ENCODE measurements at regions not wholly inside any gene's neighbourhood (a gene's known extent, or its start where the extent isn't known, plus 50 kb on each side); places are given as distances from the start of the nearest gene placed in this dataset.

GRCh38 chr22:49600891-49601431 is 226.7 kb downstream of the BRD1 start:
- DNase-seq: no peak

GRCh38 chr22:49600468-49600867 is 227.2 kb downstream of the BRD1 start:
- no peak for DNase-seq

DNA sequence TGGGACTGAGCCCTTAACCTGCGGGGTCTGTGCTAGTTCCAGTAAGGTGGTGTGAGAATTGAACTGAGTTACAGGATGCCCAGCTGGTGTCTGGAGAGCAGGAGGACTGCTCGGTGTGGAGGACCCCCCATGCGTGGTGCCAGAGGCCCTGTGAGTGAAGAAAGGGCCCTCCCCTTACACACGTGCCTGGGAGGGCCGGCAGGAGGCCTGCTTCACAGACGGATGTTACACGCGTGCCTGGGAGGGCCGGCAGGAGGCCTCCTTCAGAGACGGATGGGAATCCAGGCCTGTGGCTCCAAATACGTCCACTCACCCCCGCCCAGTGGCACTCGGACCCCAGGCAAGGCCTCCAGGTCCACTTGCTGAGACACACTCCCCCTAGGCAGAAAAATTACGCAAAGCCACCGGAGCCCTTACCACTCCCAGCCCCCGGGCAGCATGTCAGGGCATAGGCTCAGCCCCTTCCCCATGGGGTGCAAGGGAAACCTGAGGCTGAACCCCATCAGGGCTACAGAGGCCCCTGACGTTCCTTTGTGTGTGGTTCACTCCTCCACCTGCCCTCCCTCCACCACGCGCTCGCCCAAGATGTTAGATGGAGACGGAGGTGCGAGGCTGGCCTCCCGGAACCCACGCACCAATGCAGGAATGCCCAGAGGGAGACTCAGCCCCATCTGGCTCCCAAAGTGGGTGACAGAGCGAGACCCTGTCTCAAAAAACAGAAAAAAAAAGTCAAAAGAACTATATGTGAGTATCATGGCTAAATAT is 227.8 kb downstream of the BRD1 start:
- DNase-seq: no peak

- no peak for DNase-seq
Observed at GRCh38 chr22:49599039-49599438, 228.6 kb downstream of the BRD1 start.

DNA sequence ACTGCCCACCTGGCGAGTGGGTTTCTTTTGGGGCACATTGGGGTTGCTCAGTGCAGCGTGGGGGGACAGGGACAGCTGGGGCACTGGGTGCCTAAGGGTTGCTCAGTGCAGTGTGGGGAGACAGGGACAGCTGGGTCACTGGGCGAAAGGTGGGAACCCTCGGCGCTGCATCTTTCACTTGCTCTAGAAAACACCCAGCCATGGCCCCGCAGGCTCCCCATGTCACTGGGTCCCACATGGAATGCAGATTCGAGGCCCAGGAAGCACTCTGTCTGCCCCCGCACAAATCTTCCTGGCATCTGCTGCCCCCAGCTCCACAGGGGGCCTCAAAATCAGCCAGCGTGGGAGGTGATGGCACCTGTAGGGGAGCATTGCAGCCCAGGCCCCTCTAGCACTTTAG is 229.3 kb downstream of the BRD1 start:
- DNase-seq: no peak

DNA sequence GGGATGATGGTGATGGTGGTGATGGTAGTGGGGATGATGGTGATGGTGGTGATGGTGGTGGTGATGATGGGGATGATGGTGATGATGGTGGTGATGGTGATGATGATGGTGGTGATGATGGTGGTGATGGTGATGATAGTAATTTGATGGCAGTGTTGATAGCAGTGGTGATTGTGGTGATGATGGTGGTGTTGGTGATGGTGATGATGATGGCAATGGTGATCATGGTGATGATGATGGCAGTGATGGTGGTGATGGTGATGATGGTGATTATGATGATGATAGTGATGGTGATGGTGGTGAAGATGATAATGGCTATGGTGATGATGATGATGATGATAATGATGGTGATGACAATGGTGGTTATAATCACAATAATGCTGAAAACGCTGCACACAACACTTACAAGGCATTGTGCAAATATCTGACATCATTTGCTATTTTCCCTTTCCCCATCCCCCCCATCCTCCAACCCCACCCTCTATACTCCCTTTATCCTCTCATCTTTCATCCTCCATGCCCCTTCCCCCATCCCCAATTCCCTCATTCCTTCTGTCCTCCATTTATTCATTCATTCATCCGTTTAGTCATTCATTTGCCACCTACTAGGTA is 230.1 kb downstream of the BRD1 start:
- no peak for DNase-seq

DNA sequence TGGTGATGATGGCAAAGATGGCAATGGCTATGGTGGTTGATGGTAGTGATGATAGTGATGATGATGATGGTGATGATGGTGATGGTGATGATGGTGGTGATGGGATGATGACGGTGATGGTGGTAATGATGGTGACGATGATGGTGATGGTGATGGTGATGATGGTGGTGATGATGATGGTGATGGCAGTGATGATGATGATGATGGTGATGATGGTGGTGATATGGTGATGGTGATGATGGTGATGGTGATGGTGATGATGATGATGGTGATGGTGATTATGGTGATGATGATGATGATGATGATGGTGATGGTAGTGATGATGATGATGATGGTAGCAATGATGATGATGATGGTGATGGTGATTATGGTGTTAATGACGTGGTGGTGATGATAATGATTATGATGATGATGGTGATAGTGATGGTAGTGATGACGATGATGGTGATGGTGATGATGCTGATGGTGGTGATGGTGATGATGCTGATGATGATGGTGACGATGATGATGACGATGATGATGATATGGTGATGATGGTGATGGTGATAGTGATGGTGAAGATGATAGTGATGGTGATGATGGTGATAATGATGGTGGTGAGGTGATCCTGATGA is 232.1 kb downstream of the BRD1 start:
- no peak for DNase-seq

DNA sequence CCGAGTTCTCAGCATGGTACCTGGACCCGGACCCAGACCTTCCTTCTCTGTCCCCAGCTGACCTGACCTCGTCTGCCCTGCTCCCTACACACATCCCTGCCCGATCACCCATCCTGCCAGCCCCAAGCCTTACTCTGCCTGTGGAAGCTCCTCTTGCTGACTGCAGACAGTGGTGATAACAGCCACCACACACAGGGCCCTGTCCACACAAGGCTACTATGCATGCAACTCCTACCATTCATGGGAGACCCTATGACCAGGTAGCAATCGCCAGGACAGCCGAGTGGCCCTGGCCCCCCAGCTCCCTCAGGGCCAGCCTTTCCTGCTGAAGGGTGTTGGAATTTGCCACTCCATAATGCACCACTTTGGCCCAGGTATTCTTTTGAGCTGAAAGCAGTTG is 233.6 kb downstream of the BRD1 start:
- no peak for DNase-seq

DNA sequence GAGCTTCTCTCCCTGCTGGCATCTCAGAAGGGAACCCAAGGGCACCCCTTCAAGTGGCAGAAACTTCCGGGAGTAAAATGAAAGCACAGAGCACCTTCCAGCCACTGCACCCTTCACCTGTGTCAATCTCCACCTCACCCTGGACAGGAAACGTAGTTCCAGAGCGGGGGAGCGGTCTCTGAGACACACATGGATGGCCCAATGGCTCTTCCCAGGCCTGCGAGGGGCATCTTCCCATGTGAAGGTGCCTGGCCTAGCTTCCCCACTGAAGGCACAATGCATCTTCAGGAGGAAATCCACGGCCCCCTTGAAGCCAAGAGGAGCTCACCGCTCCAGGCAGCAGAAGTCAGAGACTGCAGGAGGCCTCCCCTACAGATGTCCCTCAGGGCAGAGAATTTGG is 234.2 kb downstream of the BRD1 start:
- no peak for DNase-seq

DNA sequence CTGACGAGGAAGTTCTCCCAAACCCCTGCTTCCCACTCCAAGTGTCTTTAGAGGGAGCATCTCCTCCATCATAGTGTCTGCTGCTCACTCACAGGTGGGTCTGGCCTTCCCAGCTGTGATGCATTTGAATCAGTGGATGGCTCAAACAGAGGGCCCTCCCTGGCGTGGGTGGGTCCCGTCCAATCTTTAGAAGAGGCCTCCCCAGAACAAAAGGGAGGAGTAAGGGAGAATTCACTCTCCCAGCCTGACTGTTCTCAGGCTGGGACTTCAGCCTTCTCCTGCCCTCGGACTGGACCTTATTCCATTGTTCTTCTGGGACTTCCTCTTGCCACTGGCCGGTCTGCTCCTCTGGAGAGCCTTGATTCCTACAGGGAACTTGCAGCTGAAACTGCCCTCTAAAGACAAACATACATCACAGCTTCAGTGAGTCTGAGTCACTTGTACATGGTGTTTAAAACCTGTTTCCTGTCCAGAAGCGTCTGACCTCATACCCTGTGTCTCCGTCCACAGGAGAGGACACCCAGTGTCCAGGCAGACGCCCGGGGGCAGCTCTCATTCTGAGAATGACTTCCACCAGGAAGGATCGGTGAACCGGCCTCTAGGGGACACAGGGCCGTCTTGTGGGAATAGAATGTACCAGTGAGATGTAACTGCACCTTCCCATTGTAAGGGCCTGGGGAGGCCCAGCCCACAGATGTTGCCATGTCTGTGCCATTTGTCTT is 234.7 kb downstream of the BRD1 start:
- no peak for DNase-seq

- DNase-seq: no peak
Observed at GRCh38 chr22:49590851-49591445, 236.7 kb downstream of the BRD1 start.

DNA sequence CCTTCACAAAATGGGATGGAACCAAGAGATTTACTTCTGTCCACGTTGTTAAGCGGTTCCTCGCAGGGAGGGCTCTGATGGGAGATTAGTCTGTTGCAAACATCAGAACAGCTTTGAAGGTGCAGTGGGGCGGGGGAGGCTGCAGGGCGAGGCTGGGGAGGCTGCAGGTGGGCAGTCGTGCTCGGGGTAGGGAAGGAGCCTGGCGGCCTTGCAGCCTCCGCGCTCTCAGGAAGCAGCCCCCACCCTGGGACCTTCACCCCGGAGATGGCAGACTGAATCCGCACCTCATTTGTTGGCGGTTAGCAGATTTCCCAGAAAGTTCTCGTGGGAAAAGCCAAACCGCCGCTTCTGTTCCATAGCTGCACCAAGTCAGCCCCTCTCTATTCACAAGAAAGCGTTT is 237.3 kb downstream of the BRD1 start:
- DNase-seq: no peak

- no peak for DNase-seq
Observed at GRCh38 chr22:49589811-49590210, 237.9 kb downstream of the BRD1 start.

- DNase-seq: no peak
Observed at GRCh38 chr22:49589301-49589700, 238.4 kb downstream of the BRD1 start.

GRCh38 chr22:49588739-49589138 is 238.9 kb downstream of the BRD1 start:
- no peak for DNase-seq

DNA sequence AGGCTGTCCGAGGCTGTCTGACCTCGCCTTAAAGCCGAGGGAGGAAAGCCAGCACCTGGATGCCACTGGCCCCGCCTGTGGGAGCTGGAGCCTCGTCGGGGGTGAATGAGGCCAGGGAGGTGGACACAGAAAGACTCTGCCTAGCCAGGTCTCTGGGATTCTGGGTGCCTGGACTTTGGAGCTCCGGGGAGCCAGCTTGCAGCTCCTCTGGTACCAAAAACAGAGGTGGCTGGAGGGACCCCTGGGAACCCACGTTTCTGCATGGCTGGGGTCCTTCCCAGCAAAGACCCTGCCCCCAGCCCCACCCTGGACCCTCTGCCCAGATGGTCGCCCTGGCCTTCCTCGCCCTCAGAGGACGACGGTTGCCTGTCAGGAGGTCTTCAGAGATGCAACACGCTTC is 239.7 kb downstream of the BRD1 start:
- DNase-seq: no peak

DNA sequence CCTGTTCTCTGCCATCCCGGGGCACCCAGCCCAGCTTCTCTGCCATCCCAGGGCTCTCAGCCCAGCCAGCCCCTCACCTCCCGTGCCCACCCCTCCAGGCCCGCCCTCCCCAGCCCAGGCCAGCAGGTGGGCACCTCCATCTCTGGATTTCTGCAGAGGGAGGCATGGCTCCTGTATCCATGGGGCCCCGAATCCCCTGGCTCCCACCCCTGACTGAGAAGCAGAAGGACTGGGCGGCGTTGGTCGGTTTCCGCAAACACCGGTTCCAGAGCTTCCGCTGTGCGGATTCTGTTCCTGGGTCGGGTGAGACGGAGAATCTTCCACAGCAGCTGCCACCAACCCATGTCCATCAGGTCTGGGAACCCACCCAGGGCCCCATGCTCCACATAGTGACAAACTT is 240.3 kb downstream of the BRD1 start:
- no peak for DNase-seq

GRCh38 chr22:49586873-49587272 is 240.8 kb downstream of the BRD1 start:
- DNase-seq: no peak

GRCh38 chr22:49586244-49586748 is 241.4 kb downstream of the BRD1 start:
- DNase-seq: no peak

DNA sequence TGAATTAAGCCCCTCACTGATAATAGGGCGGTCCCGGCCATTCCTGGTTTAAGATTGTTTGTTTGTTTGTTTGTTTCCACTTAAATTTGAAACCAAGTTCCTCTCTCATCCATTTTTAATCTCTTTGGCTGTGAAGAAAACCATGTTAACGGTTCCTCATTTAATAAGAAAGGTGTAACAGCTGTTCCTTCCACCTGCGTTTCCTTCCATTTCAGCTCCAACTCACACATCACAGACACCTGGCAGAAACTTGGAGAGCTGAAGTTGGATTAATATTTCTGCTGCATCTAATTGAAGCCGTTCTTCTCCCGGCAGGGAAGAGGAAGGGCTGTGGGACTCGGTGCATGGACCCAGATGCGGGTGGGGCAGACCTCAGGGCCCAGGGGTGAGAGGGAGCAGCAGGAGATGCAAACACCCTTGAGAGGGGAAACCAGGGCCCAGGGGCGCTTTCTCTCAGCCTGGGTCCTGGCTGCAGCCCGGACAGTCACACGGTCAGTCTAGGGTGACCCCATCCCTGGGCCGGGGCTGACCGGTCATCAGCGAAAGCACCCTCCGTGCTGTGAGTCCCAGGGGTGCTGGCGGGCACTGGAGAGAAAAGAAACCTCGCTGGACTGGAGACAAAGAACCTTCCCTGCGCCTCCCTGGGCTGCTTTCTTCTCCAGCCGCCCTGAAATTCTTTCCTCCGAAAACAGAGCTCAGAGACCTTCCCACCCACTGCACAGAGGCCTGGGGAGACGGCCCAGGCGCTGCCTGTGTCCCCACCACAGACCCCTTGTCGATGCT is 242.0 kb downstream of the BRD1 start:
- DNase-seq: no peak

DNA sequence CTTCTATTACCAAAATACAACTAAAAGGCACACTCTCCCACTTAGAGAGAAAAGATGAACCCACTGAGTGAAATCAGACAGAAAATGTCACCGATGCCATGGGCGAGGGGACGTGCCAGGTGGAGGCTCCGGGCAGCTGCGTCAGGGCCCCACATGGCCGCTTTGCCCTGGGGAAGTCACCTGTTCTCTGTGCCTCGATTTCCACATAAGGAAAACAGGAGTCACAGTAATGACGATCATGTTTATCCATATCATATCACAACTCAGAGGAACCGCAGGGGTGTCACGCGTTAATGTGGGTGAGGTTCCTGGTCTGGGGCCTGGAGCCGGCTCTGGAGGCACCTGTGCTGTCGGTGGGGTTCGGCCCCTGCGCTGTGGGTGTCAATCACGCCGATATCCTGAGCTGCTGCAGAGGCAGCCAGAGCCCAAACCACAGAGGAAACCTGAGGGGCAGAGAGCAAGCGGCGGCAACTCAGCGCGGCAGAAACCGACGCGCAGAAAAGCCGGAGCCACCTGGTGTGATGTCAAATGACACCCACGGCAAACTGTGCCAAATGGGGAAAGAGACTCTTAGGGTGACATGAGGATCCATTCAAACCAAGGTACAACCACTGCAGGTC is 243.7 kb downstream of the BRD1 start:
- no peak for DNase-seq

GRCh38 chr22:49583341-49583740 is 244.3 kb downstream of the BRD1 start:
- DNase-seq: no peak

All from CD4-positive, alpha-beta T cell treated with Interleukin-1 beta for 1 hour (primary cell).